Activated CD4-positive, alpha-beta T cell treated with anti-CD3 and anti-CD28 coated beads, Interleukin-2, amount 10 ng/mL, durations not matched to agents 7 days and 5 days (primary cell): ENCODE measurements at regions not wholly inside any gene's neighbourhood (a gene's known extent, or its start where the extent isn't known, plus 50 kb on each side); places are given as distances from the start of the nearest gene placed in this dataset.

Source experiments
- CTCF ChIA-PET: fragments of 350-600 bp; sonication (Branson Sonifier 250); formaldehyde crosslinking; loops from one replicate; lab custom pipeline; 2021; ENCODE audit warnings: antibody characterized with exemption; lab: Charles Lee
- POLR2A ChIA-PET: fragments of 350-600 bp; sonication (Branson Sonifier 250); formaldehyde crosslinking; loops from one replicate; lab custom pipeline; 2021; ENCODE audit warnings: antibody characterized with exemption; lab: Charles Lee
- DNase-seq: peaks from one replicate; pipeline ENCODE4 v3.0.0-alpha.2; 2020
- H3K27ac Mint-ChIP-seq: one replicate; pipeline ENCODE4 v1.8.0; 2021; ENCODE audit warnings: mild to moderate bottlenecking, moderate library complexity, mixed read lengths
- H3K27me3 Mint-ChIP-seq: one replicate; pipeline ENCODE4 v1.8.0; 2021; ENCODE audit warnings: mixed read lengths
- H3K36me3 Mint-ChIP-seq: one replicate; pipeline ENCODE4 v1.8.0; 2021; ENCODE audit warnings: low read depth, mixed read lengths
- H3K4me1 Mint-ChIP-seq: one replicate; pipeline ENCODE4 v1.8.0; 2021; ENCODE audit warnings: mixed read lengths
- H3K4me3 Mint-ChIP-seq: one replicate; pipeline ENCODE4 v1.8.0; 2021; ENCODE audit warnings: mild to moderate bottlenecking, moderate library complexity, mixed read lengths
- H3K9me3 Mint-ChIP-seq: one replicate; pipeline ENCODE4 v1.8.0; 2021; ENCODE audit warnings: mixed read lengths

DNA sequence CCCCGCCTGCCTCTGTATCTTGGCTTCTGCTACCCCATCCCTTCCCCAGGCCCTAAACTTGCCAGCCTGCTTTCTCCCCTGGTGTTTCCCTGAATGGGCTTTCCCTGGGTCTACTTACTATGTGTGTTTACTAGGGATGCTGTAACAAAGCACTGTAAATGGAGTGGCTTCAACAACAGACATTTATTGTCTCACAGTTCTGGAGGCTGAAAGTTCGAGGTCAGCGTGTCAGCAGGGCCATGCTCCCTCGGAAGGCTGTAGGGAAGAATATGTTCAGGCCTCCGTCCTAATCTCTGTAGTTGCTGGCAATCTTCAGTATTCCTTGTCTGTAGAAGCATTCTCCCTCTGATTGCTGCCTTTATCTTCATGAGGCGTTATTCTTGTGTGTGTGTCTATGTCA, 113.6 kb downstream of the DDX1 start:
- Mint-ChIP-seq H3K4me3 (no peak overlapping the region), H3K9me3 (no peaks in the 10 kb centered on the region), H3K27ac (no peak overlapping the region), H3K27me3 (peaks cover 2% of the 10 kb centered on the region), H3K4me1 (no peaks in the 10 kb centered on the region), H3K36me3 (no peaks in the 10 kb centered on the region)
- ChIA-PET CTCF (no interaction called here), POLR2A (no interaction called here)
- DNase-seq, result no peak

DNA sequence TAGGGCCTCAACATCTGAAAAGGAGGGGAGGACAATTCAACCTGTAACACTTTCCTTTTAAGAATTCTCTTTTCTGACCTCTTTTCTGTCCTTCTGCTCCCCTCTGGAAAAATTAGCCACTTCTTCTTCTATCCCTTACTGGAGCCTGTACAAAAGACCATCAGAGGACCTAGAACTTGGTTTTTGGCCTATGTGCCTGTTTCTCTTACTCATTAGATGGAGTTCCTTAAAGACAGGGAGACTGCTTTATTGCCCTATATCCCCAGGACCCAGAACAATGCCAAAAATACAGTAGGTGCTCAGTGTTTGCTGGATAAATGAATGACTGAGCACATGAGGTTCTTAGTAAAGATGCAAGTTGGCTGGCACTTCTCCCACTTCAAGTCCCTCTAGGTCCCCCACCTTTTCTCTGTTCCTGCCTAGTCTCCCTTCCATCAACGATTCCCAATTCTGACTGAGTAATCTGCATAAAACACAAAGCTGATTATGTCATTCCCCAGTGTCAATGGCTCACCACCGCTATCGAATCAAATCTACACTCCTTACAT, 114.2 kb downstream of the DDX1 start:
- H3K36me3 Mint-ChIP-seq, result no peaks in the 10 kb centered on the region
- no peak overlapping the region for H3K4me3 Mint-ChIP-seq
- H3K27me3 Mint-ChIP-seq, result peaks cover 2% of the 10 kb centered on the region
- H3K27ac Mint-ChIP-seq, result no peak overlapping the region
- ChIA-PET POLR2A (no interaction called here), CTCF (no interaction called here)
- H3K4me1 Mint-ChIP-seq, result no peaks in the 10 kb centered on the region
- H3K9me3 Mint-ChIP-seq, result no peaks in the 10 kb centered on the region
- DNase-seq, result no peak

DNA sequence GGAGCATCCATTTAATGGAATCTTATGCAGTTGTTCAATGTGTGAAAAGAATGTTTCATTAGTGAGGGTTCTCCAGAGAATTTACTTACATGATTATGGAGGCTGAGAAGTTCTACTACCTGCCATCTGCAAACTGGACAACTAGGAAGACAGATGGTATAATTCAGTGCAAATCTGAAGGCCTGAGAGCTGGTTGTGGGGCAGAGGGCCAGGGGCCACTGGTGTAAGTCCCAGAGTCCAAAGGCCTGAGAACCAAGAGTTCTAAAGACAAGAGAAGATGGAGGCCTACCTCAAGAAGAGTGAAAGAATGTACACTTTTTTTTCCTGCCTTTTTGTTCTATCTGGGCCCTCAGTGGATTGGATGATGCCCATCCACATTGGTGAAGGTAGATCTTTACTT, 114.8 kb downstream of the DDX1 start:
- Mint-ChIP-seq H3K27ac (no peak overlapping the region), H3K4me1 (no peaks in the 10 kb centered on the region), H3K4me3 (no peak overlapping the region), H3K9me3 (no peaks in the 10 kb centered on the region), H3K27me3 (peaks cover 2% of the 10 kb centered on the region), H3K36me3 (no peaks in the 10 kb centered on the region)
- CTCF ChIA-PET, result no interaction called here
- DNase-seq, result no peak
- POLR2A ChIA-PET, result no interaction called here

DNA sequence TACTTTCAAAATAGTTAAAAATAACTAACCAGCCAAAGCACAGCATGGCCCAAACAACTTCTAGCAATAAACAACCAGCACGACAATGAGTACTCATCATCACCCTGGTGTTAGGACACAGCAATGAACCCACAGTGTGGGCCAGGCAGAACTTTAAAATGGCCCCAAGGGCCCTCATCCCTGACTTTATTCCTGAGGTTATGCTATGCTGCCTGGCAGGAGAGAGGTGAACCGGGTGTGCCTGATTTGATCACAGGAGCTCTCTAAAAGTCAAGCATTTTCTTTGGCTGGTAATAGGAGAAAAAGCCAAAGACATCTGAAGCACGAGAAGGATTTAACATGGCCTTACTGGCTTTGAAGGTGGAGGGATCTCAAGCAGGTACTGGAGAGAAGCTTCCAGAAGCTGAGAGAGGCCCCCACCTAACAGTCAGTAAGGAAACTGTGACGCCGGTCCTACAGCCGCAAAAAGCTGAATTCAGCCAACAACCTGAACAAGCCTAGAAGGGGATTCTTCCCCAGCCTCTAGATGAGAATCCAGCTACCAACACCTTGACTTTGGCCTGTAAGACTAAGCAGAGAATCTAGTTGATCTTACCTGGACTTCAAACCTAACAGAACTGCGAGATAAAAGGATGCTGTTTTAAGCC, 115.4 kb downstream of the DDX1 start:
- peaks cover 2% of the 10 kb centered on the region for H3K27me3 Mint-ChIP-seq
- H3K9me3 Mint-ChIP-seq, result no peaks in the 10 kb centered on the region
- no peak overlapping the region for H3K27ac Mint-ChIP-seq
- ChIA-PET CTCF (no interaction called here), POLR2A (no interaction called here)
- H3K36me3 Mint-ChIP-seq, result no peaks in the 10 kb centered on the region
- no peak for DNase-seq
- no peaks in the 10 kb centered on the region for H3K4me1 Mint-ChIP-seq
- no peak overlapping the region for H3K4me3 Mint-ChIP-seq

DNA sequence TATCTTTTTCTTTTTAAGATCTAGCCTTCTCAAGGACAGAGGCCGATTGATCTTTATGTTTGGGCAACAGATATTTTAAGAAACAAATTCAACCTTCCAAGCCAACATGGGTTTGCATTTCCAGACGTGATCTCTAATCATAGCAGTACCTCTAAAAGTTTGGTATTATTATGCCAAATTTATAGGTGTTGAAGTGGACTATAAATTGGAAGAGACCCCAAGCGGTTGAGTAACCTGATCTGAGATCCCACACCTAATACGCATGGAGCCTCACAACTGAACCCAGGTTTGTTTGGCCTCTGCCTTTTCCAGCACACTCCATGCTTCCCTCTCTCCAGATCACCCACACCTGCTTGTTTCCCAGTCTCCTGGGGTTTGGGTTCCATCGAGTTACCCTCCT, 116.5 kb downstream of the DDX1 start:
- no peak for DNase-seq
- Mint-ChIP-seq H3K27ac (no peak overlapping the region), H3K4me3 (no peak overlapping the region), H3K27me3 (peaks cover 2% of the 10 kb centered on the region), H3K9me3 (no peaks in the 10 kb centered on the region), H3K4me1 (no peaks in the 10 kb centered on the region), H3K36me3 (no peaks in the 10 kb centered on the region)
- ChIA-PET CTCF (no interaction called here), POLR2A (no interaction called here)

DNA sequence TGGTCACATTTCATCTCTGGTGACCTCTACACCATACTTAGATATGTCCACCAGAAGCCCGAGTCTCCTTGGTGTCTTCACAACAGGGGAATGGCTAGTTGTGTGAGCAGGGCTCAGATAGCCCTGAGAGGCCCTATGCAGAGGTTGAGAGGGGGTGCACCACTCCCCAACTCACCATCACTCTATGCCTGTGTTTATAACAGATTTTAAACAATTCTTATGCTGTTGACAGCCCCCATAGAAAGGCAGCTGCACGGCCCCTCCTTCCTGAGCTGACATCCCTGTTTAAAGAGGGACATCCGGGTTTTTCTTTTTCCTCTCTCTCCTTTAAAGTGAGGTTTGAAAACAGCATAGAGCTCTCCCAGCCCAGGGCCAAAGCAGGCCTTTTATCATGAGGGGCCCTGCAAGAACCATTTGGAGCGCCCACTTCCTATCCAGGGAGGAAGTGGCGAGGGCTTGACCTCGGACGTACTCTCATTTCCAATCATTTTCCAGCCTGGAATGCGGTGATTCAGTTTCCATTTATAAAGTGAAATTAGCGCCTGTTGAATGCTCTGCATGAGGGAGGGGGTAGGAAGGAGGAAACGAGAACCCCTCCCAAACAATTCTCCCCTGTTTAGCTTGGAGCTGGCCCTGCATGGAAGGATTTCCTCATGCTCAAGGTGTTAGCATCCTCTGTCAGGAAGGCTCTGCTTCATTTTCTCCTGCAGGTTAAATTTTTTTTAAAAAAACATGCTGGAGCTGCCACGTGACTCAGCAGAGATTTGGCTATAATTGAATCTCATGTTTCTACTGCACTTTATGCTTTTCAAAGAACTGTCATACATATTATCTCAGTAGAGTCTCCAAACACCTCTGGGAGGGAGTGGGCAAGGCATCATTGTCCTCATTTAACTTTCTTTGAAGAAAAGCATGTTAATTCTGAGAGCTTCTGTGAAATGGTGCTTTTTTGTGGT, 117.5 kb downstream of the DDX1 start:
- DNase-seq, result no peak
- Mint-ChIP-seq H3K36me3 (no peaks in the 10 kb centered on the region), H3K4me1 (no peaks in the 10 kb centered on the region), H3K27me3 (peaks cover 2% of the 10 kb centered on the region), H3K4me3 (no peak overlapping the region), H3K27ac (no peak overlapping the region), H3K9me3 (no peaks in the 10 kb centered on the region)
- POLR2A ChIA-PET, result no interaction called here
- CTCF ChIA-PET, result no interaction called here

DNA sequence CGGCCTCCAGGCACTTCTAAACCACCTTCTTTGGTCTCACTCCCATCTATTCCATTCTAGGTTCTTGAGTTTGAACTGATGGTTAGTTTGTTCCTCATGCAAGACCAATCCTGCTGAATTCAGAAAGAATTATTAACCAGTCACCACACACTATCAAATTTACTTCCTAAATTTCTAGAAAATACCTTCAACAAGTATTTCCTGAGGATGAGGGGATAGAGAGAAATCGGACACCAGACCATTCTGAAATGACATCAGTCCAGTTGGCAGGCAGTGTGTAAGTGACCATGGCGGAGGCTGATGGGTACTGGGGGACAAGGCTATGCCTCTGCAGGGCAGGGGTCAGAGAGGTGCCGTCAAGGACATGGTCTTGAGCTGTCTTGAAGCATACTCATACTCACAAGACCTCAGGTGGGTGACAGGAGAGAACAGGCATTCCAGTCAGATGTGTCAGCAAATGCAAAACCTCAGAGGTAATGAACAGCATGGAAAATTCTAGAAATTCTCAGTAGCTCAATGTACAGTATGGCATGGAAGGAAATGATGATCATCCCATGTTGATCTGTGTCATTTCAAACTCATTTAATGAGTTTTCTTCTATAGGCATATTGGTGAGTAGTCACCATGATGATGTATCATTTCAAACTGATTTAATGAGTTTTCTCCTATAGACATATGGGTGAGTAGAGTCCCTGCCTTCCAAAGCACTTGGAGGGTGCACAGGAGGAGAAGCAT, 119.6 kb downstream of the DDX1 start:
- POLR2A ChIA-PET, result no interaction called here
- Mint-ChIP-seq H3K4me1 (no peaks in the 10 kb centered on the region), H3K27me3 (no peaks in the 10 kb centered on the region), H3K9me3 (no peaks in the 10 kb centered on the region), H3K27ac (no peak overlapping the region), H3K36me3 (no peaks in the 10 kb centered on the region), H3K4me3 (no peak overlapping the region)
- no peak for DNase-seq
- CTCF ChIA-PET, result no interaction called here

DNA sequence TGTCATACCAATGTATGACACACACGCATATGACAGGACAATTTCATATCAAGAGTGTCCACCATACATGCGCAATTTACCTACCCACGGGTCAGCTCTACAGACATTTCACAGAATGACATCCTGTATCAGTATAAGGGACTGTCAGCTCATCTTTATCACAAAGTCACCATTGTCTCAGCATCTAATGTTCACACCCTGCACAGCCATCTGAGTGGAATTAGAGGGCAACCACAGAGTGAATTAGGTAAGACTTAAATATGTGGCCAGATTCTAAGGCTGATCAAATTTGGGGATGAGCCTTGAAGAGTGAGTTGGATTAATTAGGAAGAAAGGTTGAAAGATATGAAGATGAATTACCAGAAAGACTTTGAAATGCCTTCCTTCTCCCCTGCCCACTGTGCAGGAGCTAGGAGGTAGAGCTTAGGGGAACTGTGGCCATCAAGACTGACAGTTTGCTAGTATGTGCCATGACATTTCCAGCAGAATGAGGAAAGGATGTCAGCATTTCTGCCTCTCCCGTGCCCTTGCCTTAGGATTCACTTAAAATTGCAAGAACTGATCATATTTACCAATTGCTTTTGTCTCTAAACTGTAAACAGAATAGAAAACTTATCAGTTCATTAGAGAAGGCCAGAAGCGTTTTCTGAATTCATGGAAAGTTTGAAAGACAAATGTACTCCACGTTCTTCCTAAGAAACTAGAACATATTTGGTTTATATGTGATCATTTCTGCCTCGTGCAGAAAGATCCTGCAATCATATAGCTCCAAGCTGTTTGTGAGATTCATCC, 121.1 kb downstream of the DDX1 start:
- Mint-ChIP-seq H3K27me3 (no peaks in the 10 kb centered on the region), H3K9me3 (no peaks in the 10 kb centered on the region), H3K36me3 (no peaks in the 10 kb centered on the region), H3K27ac (no peak overlapping the region), H3K4me1 (no peaks in the 10 kb centered on the region), H3K4me3 (no peak overlapping the region)
- DNase-seq, result no peak
- POLR2A ChIA-PET, result no interaction called here
- CTCF ChIA-PET, result no interaction called here

DNA sequence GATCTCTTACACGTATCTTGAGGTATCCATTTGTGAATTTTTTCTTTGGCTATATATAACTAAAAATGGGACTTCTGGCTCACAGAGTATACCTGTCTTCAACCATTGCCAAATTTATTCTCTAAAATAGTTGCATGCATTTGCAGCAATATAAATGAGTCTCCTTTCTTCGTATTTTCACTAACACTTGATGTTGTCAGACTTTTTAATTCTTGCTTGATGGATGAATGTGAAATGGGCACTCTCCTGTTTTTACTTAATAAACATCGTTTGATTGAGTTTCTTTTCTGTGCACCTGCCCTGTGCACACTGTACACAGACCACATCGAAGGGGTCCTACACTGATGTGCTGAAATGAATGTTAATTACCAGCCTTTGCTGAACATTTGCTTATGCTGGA, 121.8 kb downstream of the DDX1 start:
- Mint-ChIP-seq H3K27me3 (no peaks in the 10 kb centered on the region), H3K27ac (no peak overlapping the region), H3K9me3 (no peaks in the 10 kb centered on the region), H3K4me1 (no peaks in the 10 kb centered on the region), H3K4me3 (no peak overlapping the region), H3K36me3 (no peaks in the 10 kb centered on the region)
- no peak for DNase-seq
- POLR2A ChIA-PET, result no interaction called here
- CTCF ChIA-PET, result no interaction called here

DNA sequence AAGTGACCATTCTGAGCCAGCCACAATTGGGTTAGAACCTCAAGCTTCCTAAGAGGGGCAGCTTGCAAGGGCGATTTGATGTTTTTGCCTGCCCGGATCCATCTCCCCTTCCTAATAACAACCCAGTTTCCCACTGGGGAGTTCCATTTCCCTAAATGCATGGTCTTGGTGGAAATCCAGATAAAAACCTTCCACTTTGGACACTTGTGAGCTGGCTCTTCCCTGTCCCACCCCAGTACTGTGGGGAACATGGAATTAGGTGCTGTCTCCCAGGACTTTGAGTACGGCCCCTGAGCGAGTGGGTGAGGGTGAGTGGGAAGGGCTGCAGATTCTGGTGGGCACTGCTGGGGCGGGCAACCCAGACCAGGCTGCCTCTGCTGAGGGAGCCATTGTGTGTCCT, 122.3 kb downstream of the DDX1 start:
- Mint-ChIP-seq H3K27ac (no peak overlapping the region), H3K36me3 (no peaks in the 10 kb centered on the region), H3K4me1 (no peaks in the 10 kb centered on the region), H3K27me3 (no peaks in the 10 kb centered on the region), H3K4me3 (no peak overlapping the region), H3K9me3 (no peaks in the 10 kb centered on the region)
- CTCF ChIA-PET, result no interaction called here
- POLR2A ChIA-PET, result no interaction called here
- no peak for DNase-seq

DNA sequence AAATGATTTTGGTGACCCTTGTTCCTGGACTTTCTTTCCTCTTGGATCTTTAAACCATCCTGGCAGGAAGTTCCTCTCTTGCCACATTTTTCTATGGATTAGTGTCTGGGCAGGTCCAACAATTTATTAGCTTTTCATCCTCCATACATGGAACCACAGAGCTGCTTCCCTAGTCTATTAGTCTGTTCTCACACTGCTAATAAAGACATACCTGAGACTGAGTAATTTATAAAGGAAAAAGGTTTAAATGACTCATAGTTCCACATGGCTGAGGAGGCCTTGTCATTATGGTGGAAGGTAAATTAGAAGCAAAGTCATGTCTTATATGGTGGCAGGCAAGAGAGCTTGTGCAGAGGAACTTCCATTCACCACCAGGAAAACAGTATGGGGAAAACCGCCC, 122.9 kb downstream of the DDX1 start:
- CTCF ChIA-PET, result no interaction called here
- Mint-ChIP-seq H3K4me3 (no peak overlapping the region), H3K27me3 (no peaks in the 10 kb centered on the region), H3K36me3 (no peaks in the 10 kb centered on the region), H3K27ac (no peak overlapping the region), H3K4me1 (no peaks in the 10 kb centered on the region), H3K9me3 (no peaks in the 10 kb centered on the region)
- POLR2A ChIA-PET, result no interaction called here
- no peak for DNase-seq

DNA sequence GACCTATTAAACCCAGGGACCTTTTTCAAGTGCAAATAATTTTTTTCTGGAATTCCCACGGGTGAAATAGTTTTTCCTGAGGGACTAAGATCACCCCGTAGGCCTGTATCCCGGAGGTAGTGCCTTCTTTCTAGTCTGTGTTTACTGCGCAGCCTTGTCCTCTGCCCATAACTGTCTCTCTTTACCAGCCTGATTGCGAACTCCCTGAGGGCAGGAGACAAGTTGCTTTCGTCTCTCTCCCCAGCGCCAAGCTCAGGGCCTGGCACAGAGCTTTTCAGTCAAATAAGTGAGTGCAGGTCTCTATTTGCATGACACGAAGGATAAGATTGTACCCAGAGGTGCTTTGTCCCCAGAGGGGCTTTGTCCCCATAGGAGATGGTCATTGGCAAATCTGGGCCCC, 123.9 kb downstream of the DDX1 start:
- H3K27me3 Mint-ChIP-seq, result no peaks in the 10 kb centered on the region
- ChIA-PET POLR2A (no interaction called here), CTCF (no interaction called here)
- H3K27ac Mint-ChIP-seq, result no peak overlapping the region
- no peak overlapping the region for H3K4me3 Mint-ChIP-seq
- no peaks in the 10 kb centered on the region for H3K36me3 Mint-ChIP-seq
- no peaks in the 10 kb centered on the region for H3K9me3 Mint-ChIP-seq
- no peaks in the 10 kb centered on the region for H3K4me1 Mint-ChIP-seq
- no peak for DNase-seq
